Lung (tissue), 11 donors: ENCODE measurements at regions not wholly inside any gene's neighbourhood (a gene's known extent, or its start where the extent isn't known, plus 50 kb on each side); places are given as distances from the start of the nearest gene placed in this dataset.
"Not testable (repeated sequence)": the region's sequence is repeated elsewhere in the genome, so short reads cannot be mapped to it uniquely, and the experiment has no call there.

Experiments used
- ATAC-seq: fragments of 200-7000 bp; cut with Tn5 transposase; one replicate; pipeline ENCODE4 v1.9.1; 2020; ENCODE audit warnings: moderate number of reproducible peaks; ENCODE audit not compliant: insufficient read depth, low FRiP score
- DNase-seq, 3 donors: peaks; one replicate each; pipeline ENCODE4 v3.0.0-alpha.2; 2013 to 2017
- H3K27ac ChIP-seq, 2 donors: one replicate each; pipeline ENCODE4 v1.5.1; 2013; ENCODE audit warnings: mild to moderate bottlenecking in 2 of 2, moderate library complexity in 2 of 2, control low read depth in 1 of 2, inconsistent platforms in 1 of 2, low read depth in 1 of 2, low read length in 1 of 2
- H3K27me3 ChIP-seq, 3 donors: one replicate each; pipeline ENCODE4 v1.5.1; 2013; ENCODE audit warnings: low read length in 2 of 3; ENCODE audit not compliant: control insufficient read depth in 3 of 3, insufficient read depth in 3 of 3
- H3K36me3 ChIP-seq, 4 donors: one replicate each; pipeline ENCODE4 v1.5.1; 2013; ENCODE audit warnings: low read length in 4 of 4, mild to moderate bottlenecking in 1 of 4, moderate library complexity in 1 of 4; ENCODE audit not compliant: control insufficient read depth in 4 of 4, insufficient read depth in 4 of 4
- H3K4me1 ChIP-seq, 5 donors: one replicate each; pipeline ENCODE4 v1.5.1; 2013; ENCODE audit warnings: low read length in 5 of 5, mild to moderate bottlenecking in 2 of 5, moderate library complexity in 1 of 5; ENCODE audit not compliant: control insufficient read depth in 5 of 5, insufficient read depth in 5 of 5
- H3K4me3 ChIP-seq: one replicate; pipeline ENCODE4 v1.5.1; 2013; ENCODE audit warnings: mild to moderate bottlenecking, control low read depth, moderate library complexity
- H3K9ac ChIP-seq, 2 donors: one replicate each; pipeline ENCODE4 v1.5.1; 2013; ENCODE audit warnings: low read length in 2 of 2, control low read depth in 1 of 2; ENCODE audit not compliant: insufficient read depth in 1 of 2
- H3K9me3 ChIP-seq, 4 donors: one replicate each; pipeline ENCODE4 v1.5.1; 2013; ENCODE audit warnings: low read length in 3 of 4, mild to moderate bottlenecking in 1 of 4, moderate library complexity in 1 of 4; ENCODE audit not compliant: control insufficient read depth in 4 of 4, insufficient read depth in 3 of 4
- WGBS, 2 donors: extraction: QIAGEN DNeasy Blood & Tissue Kit; methylation state at CpG; one replicate each; pipeline ENCODE4 v1.1.7; 2013; 5-methylcytosine and 5-hydroxymethylcytosine counted together
- TF ChIP-seq, protein P1 (sequence below): IDR thresholded peaks from 2 replicates; pipeline ENCODE4 v1.5.1; 2012; ENCODE audit warnings: mild to moderate bottlenecking; ENCODE audit errors: control extremely low read depth, extremely low read depth
- donor health status: control.
- donor health status: control.
- donor health status: Bipolar disorder and iron deficiency.
- donor health status: healthy.
- donor health status: DM: yes; HTN: yes; CAD: no.

DNA sequence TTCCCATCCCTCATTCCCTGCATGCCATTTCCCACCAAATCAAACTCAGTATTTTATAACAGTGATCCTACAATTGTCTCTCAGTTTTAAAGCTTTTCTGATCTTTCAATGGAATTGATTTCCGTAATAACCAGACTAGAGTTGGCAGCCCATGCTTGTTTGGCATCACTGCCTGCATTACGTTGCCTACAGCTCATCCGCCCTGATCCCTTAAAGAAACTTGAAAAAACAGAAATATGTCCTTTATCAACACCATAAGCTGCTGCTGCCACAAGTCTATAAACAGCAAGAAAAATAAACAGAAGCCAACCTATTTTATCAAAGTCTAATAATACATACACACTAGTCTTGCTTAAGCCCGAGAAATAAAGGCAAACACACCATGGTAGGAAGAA is 331.0 kb downstream of the METTL4 start:
- ATAC-seq: no peak
- Histone ChIP-seq H3K27me3 (peaks cover 0 to 53% (median 7%) of the 10 kb centered on the region in 3 donors), H3K36me3 (no peaks in the 10 kb centered on the region), H3K4me3 (no peak overlapping the region), H3K4me1 (no peaks in the 10 kb centered on the region), H3K9me3 (no peaks in the 10 kb centered on the region), H3K9ac (no peak overlapping the region), H3K27ac (no peak overlapping the region)
- TF ChIP-seq, protein P1, sequence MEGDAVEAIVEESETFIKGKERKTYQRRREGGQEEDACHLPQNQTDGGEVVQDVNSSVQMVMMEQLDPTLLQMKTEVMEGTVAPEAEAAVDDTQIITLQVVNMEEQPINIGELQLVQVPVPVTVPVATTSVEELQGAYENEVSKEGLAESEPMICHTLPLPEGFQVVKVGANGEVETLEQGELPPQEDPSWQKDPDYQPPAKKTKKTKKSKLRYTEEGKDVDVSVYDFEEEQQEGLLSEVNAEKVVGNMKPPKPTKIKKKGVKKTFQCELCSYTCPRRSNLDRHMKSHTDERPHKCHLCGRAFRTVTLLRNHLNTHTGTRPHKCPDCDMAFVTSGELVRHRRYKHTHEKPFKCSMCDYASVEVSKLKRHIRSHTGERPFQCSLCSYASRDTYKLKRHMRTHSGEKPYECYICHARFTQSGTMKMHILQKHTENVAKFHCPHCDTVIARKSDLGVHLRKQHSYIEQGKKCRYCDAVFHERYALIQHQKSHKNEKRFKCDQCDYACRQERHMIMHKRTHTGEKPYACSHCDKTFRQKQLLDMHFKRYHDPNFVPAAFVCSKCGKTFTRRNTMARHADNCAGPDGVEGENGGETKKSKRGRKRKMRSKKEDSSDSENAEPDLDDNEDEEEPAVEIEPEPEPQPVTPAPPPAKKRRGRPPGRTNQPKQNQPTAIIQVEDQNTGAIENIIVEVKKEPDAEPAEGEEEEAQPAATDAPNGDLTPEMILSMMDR: no peak
- 67 to 79% methylated on average over 4 of the region's 4 CpGs for WGBS, 2 donors
- DNase-seq: no peak

DNA sequence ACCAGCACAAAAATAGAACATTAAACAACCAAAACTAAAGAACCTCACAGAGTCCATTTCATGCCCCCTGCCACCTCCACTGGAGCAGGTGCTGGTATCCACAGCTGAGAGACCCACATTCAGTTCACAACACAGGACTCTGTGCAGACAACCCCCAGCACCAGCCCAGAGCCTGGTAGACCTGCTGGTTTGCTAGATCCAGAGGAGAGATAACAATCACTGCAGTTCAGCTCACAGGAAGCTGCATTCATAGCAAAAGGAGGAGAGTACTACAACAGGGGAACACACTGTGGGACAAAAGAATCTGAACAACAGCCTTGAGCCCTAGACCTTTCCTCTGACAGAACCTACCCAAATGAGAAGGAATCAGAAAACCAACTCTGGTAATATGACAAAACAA is 326.7 kb downstream of the METTL4 start:
- TF ChIP-seq, protein P1: no peak
- Histone ChIP-seq H3K9me3 (no peaks in the 10 kb centered on the region), H3K4me3 (no peak overlapping the region), H3K4me1 (no peaks in the 10 kb centered on the region), H3K27me3 (peaks cover 0 to 23% (median 0%) of the 10 kb centered on the region in 3 donors), H3K27ac (no peak overlapping the region), H3K9ac (no peak overlapping the region), H3K36me3 (no peaks in the 10 kb centered on the region)
- no peak for ATAC-seq
- no peak for DNase-seq

DNA sequence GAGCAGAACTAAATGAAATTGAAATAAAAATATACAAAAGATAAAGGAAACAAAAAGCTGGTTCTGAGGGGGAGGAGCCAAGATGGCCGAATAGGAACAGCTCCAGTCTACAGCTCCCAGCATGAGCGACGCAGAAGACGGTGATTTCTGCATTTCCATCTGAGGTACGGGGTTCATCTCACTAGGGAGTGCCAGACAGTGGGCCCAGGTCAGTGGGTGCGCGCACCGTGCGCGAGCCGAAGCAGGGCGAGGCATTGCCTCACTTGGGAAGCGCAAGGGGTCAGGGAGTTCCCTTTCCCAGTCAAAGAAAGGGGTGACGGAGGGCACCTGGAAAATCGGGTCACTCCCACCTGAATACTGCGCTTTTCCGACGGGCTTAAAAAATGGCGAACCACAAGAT is 324.2 kb downstream of the METTL4 start:
- not testable (repeated sequence) for ATAC-seq, DNase-seq, H3K9me3 ChIP-seq, H3K4me3 ChIP-seq, H3K4me1 ChIP-seq, H3K9ac ChIP-seq, H3K27ac ChIP-seq, H3K36me3 ChIP-seq
- peaks cover 0 to 18% (median 0%) of the 10 kb centered on the region in 3 donors for H3K27me3 ChIP-seq
- WGBS, 2 donors: 96% methylated on average over 14 to 19 of the region's 19 CpGs

DNA sequence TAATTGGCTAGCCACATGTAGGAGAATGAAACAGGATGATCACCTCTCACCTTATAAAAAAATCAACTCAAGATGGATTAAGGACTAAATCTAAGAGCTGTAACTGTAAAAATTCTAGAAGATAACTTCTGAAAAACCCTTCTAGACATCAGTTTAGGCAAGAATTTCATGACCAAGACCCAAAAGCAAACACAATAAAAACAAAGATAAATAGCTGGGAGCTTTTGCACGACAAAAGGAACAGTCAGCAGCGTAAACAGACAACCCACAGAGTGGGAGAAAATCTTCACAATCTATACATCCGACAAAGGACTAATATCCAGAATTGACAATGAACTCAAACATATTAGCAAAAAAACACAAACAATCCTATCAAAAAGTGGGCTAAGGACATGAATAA is 316.3 kb downstream of the METTL4 start:
- H3K36me3 ChIP-seq: no peaks in the 10 kb centered on the region
- H3K27ac ChIP-seq: no peak overlapping the region
- no peaks in the 10 kb centered on the region for H3K27me3 ChIP-seq
- DNase-seq: no peak
- 86 to 96% methylated on average over 3 of the region's 3 CpGs for WGBS, 2 donors
- peaks cover 0 to 3% (median under 1%) of the 10 kb centered on the region in 4 donors for H3K9me3 ChIP-seq
- no peaks in the 10 kb centered on the region for H3K4me1 ChIP-seq
- TF ChIP-seq, protein P1: no peak
- no peak overlapping the region for H3K9ac ChIP-seq
- no peak for ATAC-seq
- H3K4me3 ChIP-seq: no peak overlapping the region
